NB4 (cell line): ENCODE measurements at regions not wholly inside any gene's neighbourhood (a gene's known extent, or its start where the extent isn't known, plus 50 kb on each side); places are given as distances from the start of the nearest gene placed in this dataset.

Experiments used
- DNase-seq: peaks from one replicate; pipeline ENCODE4 v3.0.0; 2010; ENCODE audit warnings: low read depth
- H3K4me3 ChIP-seq: one replicate; pipeline ENCODE4 v1.5.1; 2011; ENCODE audit warnings: mild to moderate bottlenecking, low read depth, low read length, moderate library complexity
- MAX ChIP-seq: IDR thresholded peaks from 2 replicates; pipeline ENCODE4 v1.6.1; 2011; ENCODE audit warnings: low read depth, low read length
- MYC ChIP-seq: IDR thresholded peaks from 2 replicates; pipeline ENCODE4 v1.6.1; 2011; ENCODE audit warnings: low read depth, low read length
- POLR2A ChIP-seq: IDR thresholded peaks from 2 replicates; pipeline ENCODE4 v1.6.1; 2011; ENCODE audit warnings: mild to moderate bottlenecking; ENCODE audit not compliant: insufficient read length; ENCODE audit errors: extremely low read depth
- TF ChIP-seq, protein P1 (sequence below): IDR thresholded peaks from one replicate; pipeline ENCODE4 v1.5.1; 2012; ENCODE audit warnings: low read depth, low read length

- TF ChIP-seq MAX = no peak
- no peak for DNase-seq
- H3K4me3 ChIP-seq = no peak overlapping the region
Observed at GRCh38 chr4:22264261-22264660, 251.6 kb downstream of the ADGRA3 start.

DNA sequence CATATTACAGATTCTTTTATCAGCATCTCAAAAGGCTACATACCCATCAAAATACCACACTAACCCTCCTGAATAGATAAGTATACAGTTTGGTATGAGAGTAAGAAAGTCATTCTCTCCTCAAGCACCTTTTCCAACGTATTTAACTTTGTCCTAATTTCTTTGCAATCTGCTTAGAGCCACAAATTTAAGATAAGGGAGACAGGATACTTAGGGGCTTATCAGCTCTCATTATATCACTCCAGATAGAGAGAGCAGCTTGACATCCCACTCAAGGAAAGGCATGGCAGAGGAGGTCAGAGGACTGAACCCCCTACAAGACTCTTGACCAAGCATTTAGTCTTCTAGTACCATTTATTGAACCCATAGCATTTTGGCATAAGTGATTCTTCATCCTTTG lies 262.4 kb downstream of the ADGRA3 start:
- TF ChIP-seq, protein P1, sequence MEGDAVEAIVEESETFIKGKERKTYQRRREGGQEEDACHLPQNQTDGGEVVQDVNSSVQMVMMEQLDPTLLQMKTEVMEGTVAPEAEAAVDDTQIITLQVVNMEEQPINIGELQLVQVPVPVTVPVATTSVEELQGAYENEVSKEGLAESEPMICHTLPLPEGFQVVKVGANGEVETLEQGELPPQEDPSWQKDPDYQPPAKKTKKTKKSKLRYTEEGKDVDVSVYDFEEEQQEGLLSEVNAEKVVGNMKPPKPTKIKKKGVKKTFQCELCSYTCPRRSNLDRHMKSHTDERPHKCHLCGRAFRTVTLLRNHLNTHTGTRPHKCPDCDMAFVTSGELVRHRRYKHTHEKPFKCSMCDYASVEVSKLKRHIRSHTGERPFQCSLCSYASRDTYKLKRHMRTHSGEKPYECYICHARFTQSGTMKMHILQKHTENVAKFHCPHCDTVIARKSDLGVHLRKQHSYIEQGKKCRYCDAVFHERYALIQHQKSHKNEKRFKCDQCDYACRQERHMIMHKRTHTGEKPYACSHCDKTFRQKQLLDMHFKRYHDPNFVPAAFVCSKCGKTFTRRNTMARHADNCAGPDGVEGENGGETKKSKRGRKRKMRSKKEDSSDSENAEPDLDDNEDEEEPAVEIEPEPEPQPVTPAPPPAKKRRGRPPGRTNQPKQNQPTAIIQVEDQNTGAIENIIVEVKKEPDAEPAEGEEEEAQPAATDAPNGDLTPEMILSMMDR = no peak
- no peak for TF ChIP-seq MYC
- no peak for TF ChIP-seq MAX
- TF ChIP-seq POLR2A = no peak
- no peak for DNase-seq

GRCh38 chr4:22246847-22247246 lies 269.0 kb downstream of the ADGRA3 start:
- no peak for TF ChIP-seq POLR2A
- TF ChIP-seq, protein P1 = no peak
- TF ChIP-seq MYC = no peak
- TF ChIP-seq MAX = no peak
- H3K4me3 ChIP-seq = no peak overlapping the region
- no peak for DNase-seq

More for the DNA sequence above, 262.4 kb downstream of the ADGRA3 start:
- no peak overlapping the region for H3K4me3 ChIP-seq

GRCh38 chr4:22245294-22245693 lies 270.6 kb downstream of the ADGRA3 start:
- no peak for DNase-seq
- TF ChIP-seq, protein P1 = no peak
- TF ChIP-seq MAX (no peak), POLR2A (no peak), MYC (no peak)

GRCh38 chr4:22241415-22241814 lies 274.5 kb downstream of the ADGRA3 start:
- TF ChIP-seq, protein P1 = no peak
- TF ChIP-seq POLR2A = no peak
- no peak for TF ChIP-seq MAX
- no peak for TF ChIP-seq MYC
- no peak overlapping the region for H3K4me3 ChIP-seq

More at GRCh38 chr4:22245294-22245693, 270.6 kb downstream of the ADGRA3 start:
- no peak overlapping the region for H3K4me3 ChIP-seq

GRCh38 chr4:22240814-22241213 lies 275.1 kb downstream of the ADGRA3 start:
- DNase-seq = no peak
- TF ChIP-seq, protein P1 = no peak
- TF ChIP-seq POLR2A (no peak), MAX (no peak), MYC (no peak)
- H3K4me3 ChIP-seq = no peak overlapping the region

More at GRCh38 chr4:22241415-22241814, 274.5 kb downstream of the ADGRA3 start:
- no peak for DNase-seq
